GM23338 (cell line): ENCODE measurements at regions not wholly inside any gene's neighbourhood (a gene's known extent, or its start where the extent isn't known, plus 50 kb on each side); places are given as distances from the start of the nearest gene placed in this dataset.
"Not testable (repeated sequence)": the region's sequence is repeated elsewhere in the genome, so short reads cannot be mapped to it uniquely, and the experiment has no call there.

ENCODE experiments used
- ATAC-seq: fragments of 200-7000 bp; cut with Tn5 transposase; 3 replicates; pipeline ENCODE4 v1.9.1; 2020
- DNase-seq: peaks from one replicate; pipeline ENCODE4 v3.0.0-alpha.2; 2015; ENCODE audit warnings: low spot score
- H2AFZ ChIP-seq: fragments of 200-600 bp; sonication (generic); 2 replicates; pipeline ENCODE4 v1.8.0; 2016; ENCODE audit warnings: antibody characterized with exemption, mild to moderate bottlenecking, moderate library complexity
- H3F3A ChIP-seq: fragments of 200-600 bp; sonication (generic); replicated peaks from 2 replicates; pipeline ENCODE4 v1.8.0; 2017; ENCODE audit warnings: antibody characterized with exemption, mixed run types, low read depth
- H3K27ac ChIP-seq: fragments of 200-600 bp; sonication (generic); 2 replicates; pipeline ENCODE4 v1.6.1; 2016; ENCODE audit warnings: low read depth
- H3K27me3 ChIP-seq: fragments of 200-600 bp; sonication (generic); 2 replicates; pipeline ENCODE4 v1.8.0; 2016; ENCODE audit warnings: mild to moderate bottlenecking, mixed run types, moderate library complexity; ENCODE audit not compliant: insufficient read depth
- H3K36me3 ChIP-seq: fragments of 200-600 bp; sonication (generic); 2 replicates; pipeline ENCODE4 v1.8.0; 2016; ENCODE audit warnings: mild to moderate bottlenecking; ENCODE audit not compliant: insufficient read depth
- H3K4me1 ChIP-seq: fragments of 200-600 bp; sonication (generic); 2 replicates; pipeline ENCODE4 v1.8.0; 2016; ENCODE audit warnings: mild to moderate bottlenecking, moderate library complexity; ENCODE audit not compliant: insufficient read depth
- H3K4me2 ChIP-seq: fragments of 200-600 bp; sonication (generic); 2 replicates; pipeline ENCODE4 v1.7.1; 2017; ENCODE audit warnings: mixed run types
- H3K4me3 ChIP-seq: fragments of 200-600 bp; sonication (generic); 2 replicates; pipeline ENCODE4 v1.6.1; 2016; ENCODE audit warnings: mixed run types
- H3K79me2 ChIP-seq: fragments of 200-600 bp; sonication (generic); replicated peaks from 2 replicates; pipeline ENCODE4 v1.8.0; 2017; ENCODE audit warnings: mild to moderate bottlenecking; ENCODE audit not compliant: insufficient read depth
- H3K9me2 ChIP-seq: fragments of 200-600 bp; sonication (generic); 2 replicates; pipeline ENCODE4 v1.8.0; 2017; ENCODE audit not compliant: insufficient read depth
- H4K20me1 ChIP-seq: fragments of 200-600 bp; sonication (generic); replicated peaks from 2 replicates; pipeline ENCODE4 v1.8.0; 2017; ENCODE audit warnings: mild to moderate bottlenecking; ENCODE audit not compliant: insufficient read depth
- H3K27ac Mint-ChIP-seq: 2 replicates; pipeline ENCODE4 v1.8.0; 2020; ENCODE audit warnings: inconsistent platforms, mild to moderate bottlenecking, moderate library complexity, mixed read lengths
- H3K27me3 Mint-ChIP-seq: 3 replicates; pipeline ENCODE4 v1.8.0; 2022; ENCODE audit warnings: low read depth, mild to moderate bottlenecking, moderate library complexity, mixed read lengths, inconsistent platforms; ENCODE audit not compliant: insufficient read depth, poor library complexity
- H3K36me3 Mint-ChIP-seq: 3 replicates; pipeline ENCODE4 v1.8.0; 2021; ENCODE audit warnings: low read depth, mild to moderate bottlenecking, inconsistent platforms, moderate library complexity, mixed read lengths
- H3K4me1 Mint-ChIP-seq: 3 replicates; pipeline ENCODE4 v1.8.0; 2020; ENCODE audit warnings: mild to moderate bottlenecking, inconsistent platforms, mixed read lengths
- H3K4me3 Mint-ChIP-seq: 3 replicates; pipeline ENCODE4 v1.8.0; 2021; ENCODE audit warnings: moderate library complexity, mild to moderate bottlenecking, inconsistent platforms, mixed read lengths
- H3K9me3 Mint-ChIP-seq: 3 replicates; pipeline ENCODE4 v1.8.0; 2020; ENCODE audit warnings: moderate library complexity, mild to moderate bottlenecking, inconsistent platforms, mixed read lengths

DNA sequence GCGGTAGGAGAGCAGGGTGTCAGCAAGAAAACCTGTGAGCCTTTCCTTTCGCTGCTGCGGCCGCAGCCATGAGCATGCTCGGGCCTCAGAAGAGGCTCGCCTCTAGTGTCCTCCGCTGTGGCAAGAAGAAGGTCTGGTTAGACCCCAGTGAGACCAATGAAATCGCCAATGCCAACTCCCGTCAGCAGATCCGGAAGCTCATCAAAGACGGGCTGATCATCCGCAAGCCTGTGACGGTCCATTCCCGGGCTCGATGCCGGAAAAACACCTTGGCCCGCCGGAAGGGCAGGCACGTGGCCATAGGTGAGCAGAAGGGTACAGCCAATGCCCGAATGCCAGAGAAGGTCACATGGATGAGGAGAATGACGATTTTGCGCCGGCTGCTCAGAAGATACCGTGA is 57.8 kb upstream of the N4BP3 start:
- H3K27me3 Mint-ChIP-seq, ATAC-seq, H3F3A ChIP-seq, DNase-seq, H3K27ac ChIP-seq, H3K9me2 ChIP-seq, H3K4me1 Mint-ChIP-seq, H3K4me2 ChIP-seq, H3K27ac Mint-ChIP-seq, H4K20me1 ChIP-seq, H3K4me3 ChIP-seq, H3K4me1 ChIP-seq, H3K9me3 Mint-ChIP-seq, H3K4me3 Mint-ChIP-seq, H3K27me3 ChIP-seq, H3K36me3 Mint-ChIP-seq, H2AFZ ChIP-seq, H3K36me3 ChIP-seq, H3K79me2 ChIP-seq: not testable (repeated sequence)

DNA sequence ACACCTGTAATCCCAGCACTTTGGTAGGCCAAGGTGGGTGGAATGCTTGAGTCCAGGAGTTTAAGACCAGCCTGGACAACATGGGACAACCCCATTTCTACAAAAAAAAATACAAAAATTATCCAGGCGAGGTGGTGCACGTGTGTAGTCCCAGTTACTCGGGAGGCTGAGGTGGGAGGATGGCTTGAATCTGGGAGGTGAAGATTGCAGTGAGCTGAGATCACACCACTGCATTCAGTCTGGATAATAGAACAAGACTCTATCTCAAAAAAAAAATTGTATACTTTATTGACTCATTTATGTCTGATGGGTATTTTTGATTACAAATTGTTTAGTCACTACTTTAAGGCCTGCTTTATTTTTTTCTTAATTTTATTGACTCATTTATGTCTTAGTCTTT is 56.0 kb upstream of the PROP1 start:
- not testable (repeated sequence) for H3K27me3 ChIP-seq, H3F3A ChIP-seq, H4K20me1 ChIP-seq, H2AFZ ChIP-seq, DNase-seq, H3K27me3 Mint-ChIP-seq, H3K4me3 Mint-ChIP-seq, H3K9me2 ChIP-seq, H3K4me2 ChIP-seq, H3K27ac ChIP-seq, H3K9me3 Mint-ChIP-seq, H3K36me3 ChIP-seq, H3K4me3 ChIP-seq, H3K36me3 Mint-ChIP-seq, ATAC-seq, H3K79me2 ChIP-seq, H3K27ac Mint-ChIP-seq, H3K4me1 Mint-ChIP-seq, H3K4me1 ChIP-seq

DNA sequence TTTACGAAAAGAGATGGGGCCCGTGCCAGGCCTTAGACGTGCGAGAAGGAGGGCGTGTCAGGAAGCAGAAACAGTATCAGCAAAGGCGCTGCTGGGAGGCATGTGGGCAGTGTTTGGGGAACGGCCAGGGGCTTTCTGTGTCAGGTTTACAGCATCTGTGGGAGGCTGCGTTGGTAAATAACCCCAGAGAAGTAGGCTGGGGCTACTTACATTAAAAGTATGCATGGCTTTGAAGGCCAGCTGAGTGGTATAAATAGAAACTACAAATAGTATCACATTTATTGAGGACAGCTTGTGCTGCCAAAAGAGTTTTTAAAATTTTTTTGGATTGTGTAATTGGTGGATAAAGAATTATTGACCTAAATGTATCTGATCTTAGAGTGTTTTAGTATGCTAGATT is 54.8 kb upstream of the PROP1 start:
- H3K36me3 ChIP-seq, ATAC-seq, H3K4me1 ChIP-seq, H3K27ac Mint-ChIP-seq, H3K4me3 Mint-ChIP-seq, DNase-seq, H3K4me1 Mint-ChIP-seq, H4K20me1 ChIP-seq, H3K27me3 ChIP-seq, H3K27me3 Mint-ChIP-seq, H2AFZ ChIP-seq, H3K9me3 Mint-ChIP-seq, H3F3A ChIP-seq, H3K9me2 ChIP-seq, H3K4me3 ChIP-seq, H3K36me3 Mint-ChIP-seq, H3K79me2 ChIP-seq, H3K27ac ChIP-seq, H3K4me2 ChIP-seq: not testable (repeated sequence)

DNA sequence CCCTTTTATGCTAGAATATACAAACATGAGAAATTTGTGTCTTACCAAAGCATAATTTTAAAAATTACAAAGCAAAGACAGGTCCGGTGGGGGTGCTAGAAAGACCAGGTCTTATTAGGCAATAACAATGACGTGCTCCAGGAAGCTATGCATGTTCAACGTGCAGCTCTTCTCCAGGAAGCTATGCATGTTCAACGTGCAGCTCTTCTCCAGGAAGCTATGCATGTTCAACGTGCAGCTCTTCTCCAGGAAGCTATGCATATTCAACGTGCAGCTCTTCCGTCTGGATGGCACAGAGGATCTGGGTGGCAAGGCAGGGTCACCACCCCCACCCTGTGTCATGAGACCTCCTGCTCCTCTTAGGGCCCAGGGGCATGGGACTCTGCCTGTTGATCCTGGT is 51.9 kb upstream of the PROP1 start:
- H3K4me1 ChIP-seq, H3K27me3 Mint-ChIP-seq, H3K9me3 Mint-ChIP-seq: not testable (repeated sequence)

DNA sequence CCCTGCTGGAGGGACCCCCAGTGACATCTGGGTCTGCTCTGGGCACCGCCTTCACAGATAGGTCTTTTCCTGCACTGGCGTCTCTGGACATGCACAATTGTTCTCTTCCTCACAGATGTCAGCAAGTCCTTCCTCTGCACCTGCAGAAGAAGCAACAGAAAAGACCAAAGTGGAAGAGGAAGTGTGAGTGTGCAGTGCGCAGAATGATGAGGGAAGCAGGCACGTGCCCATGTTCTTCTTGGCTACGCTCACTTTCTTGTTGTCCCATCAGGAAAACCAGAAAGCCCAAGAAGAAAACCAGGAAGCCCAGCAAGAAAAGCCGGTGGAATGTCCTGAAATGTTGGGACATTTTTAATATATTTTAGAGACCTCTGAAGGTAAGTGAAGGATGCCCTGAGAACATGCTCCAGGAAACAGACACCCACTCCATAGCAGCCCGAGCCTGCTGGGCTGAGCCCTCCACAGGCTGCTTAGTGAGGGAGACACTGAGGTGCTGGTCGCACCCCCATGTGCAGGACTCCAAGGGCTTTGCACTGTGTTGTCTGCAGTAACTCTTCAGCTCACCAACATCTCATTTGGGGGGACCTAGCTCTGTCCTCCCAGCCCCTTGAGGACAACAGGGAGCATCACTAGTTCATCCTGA is 50.8 kb upstream of the PROP1 start:
- not testable (repeated sequence) for H4K20me1 ChIP-seq, H3K4me1 Mint-ChIP-seq, H3K4me1 ChIP-seq, H2AFZ ChIP-seq, H3K27ac ChIP-seq, H3K4me2 ChIP-seq, H3K36me3 Mint-ChIP-seq, ATAC-seq, H3K27ac Mint-ChIP-seq, H3K36me3 ChIP-seq, H3K9me3 Mint-ChIP-seq, H3F3A ChIP-seq, H3K27me3 Mint-ChIP-seq, H3K4me3 ChIP-seq, H3K27me3 ChIP-seq, H3K4me3 Mint-ChIP-seq, H3K9me2 ChIP-seq, H3K79me2 ChIP-seq, DNase-seq

More for the DNA sequence above, 51.9 kb upstream of the PROP1 start:
- not testable (repeated sequence) for H3K27ac Mint-ChIP-seq, DNase-seq, H3K27ac ChIP-seq, H3K36me3 ChIP-seq, H3K4me1 Mint-ChIP-seq, H3K4me3 ChIP-seq, H3K9me2 ChIP-seq, H3K36me3 Mint-ChIP-seq, H3F3A ChIP-seq, H3K27me3 ChIP-seq, H4K20me1 ChIP-seq, H3K4me2 ChIP-seq, H2AFZ ChIP-seq, H3K79me2 ChIP-seq, ATAC-seq, H3K4me3 Mint-ChIP-seq

GRCh38 chr5:178045963-178046362 is 49.9 kb upstream of the PROP1 start:
- H3K27ac ChIP-seq, H3K4me1 Mint-ChIP-seq, H3F3A ChIP-seq, H3K36me3 Mint-ChIP-seq, H3K27me3 ChIP-seq, H3K27me3 Mint-ChIP-seq, H3K27ac Mint-ChIP-seq, H3K9me2 ChIP-seq, H2AFZ ChIP-seq, H3K4me3 Mint-ChIP-seq, H3K4me1 ChIP-seq, DNase-seq, H3K4me3 ChIP-seq, H3K9me3 Mint-ChIP-seq, H3K4me2 ChIP-seq, H3K36me3 ChIP-seq, H4K20me1 ChIP-seq, ATAC-seq, H3K79me2 ChIP-seq: not testable (repeated sequence)
